HUES6 (cell line): ENCODE measurements at regions not wholly inside any gene's neighbourhood (a gene's known extent, or its start where the extent isn't known, plus 50 kb on each side); places are given as distances from the start of the nearest gene placed in this dataset.
"Not testable (repeated sequence)": the region's sequence is repeated elsewhere in the genome, so short reads cannot be mapped to it uniquely, and the experiment has no call there.

Experiments used
- H3K27ac ChIP-seq: 2 replicates; pipeline ENCODE4 v1.7.0; 2013; ENCODE audit warnings: low read depth, mild to moderate bottlenecking, low read length, inconsistent platforms
- H3K27me3 ChIP-seq: 2 replicates; pipeline ENCODE4 v1.6.1; 2013; ENCODE audit warnings: low read length; ENCODE audit not compliant: control insufficient read depth, insufficient read depth
- H3K36me3 ChIP-seq: 2 replicates; pipeline ENCODE4 v1.6.1; 2013; ENCODE audit warnings: low read length; ENCODE audit not compliant: control insufficient read depth, insufficient read depth
- H3K4me1 ChIP-seq: 2 replicates; pipeline ENCODE4 v1.6.1; 2013; ENCODE audit warnings: low read length; ENCODE audit not compliant: control insufficient read depth, insufficient read depth
- H3K4me3 ChIP-seq: 2 replicates; pipeline ENCODE4 v1.5.1; 2013; ENCODE audit warnings: low read depth, low read length
- H3K9ac ChIP-seq: one replicate; pipeline ENCODE4 v1.6.1; 2013; ENCODE audit warnings: mild to moderate bottlenecking, low read length
- H3K9me3 ChIP-seq: 2 replicates; pipeline ENCODE4 v1.6.1; 2013; ENCODE audit warnings: low read depth, low read length; ENCODE audit not compliant: control insufficient read depth, insufficient read depth

GRCh38 chr4:137909529-137910309 is 332.4 kb downstream of the SLC7A11 start:
- Histone ChIP-seq H3K9me3 (no peaks in the 10 kb centered on the region), H3K9ac (no peak overlapping the region), H3K27me3 (no peaks in the 10 kb centered on the region), H3K36me3 (no peaks in the 10 kb centered on the region), H3K27ac (no peak overlapping the region), H3K4me1 (peaks cover 8% of the 10 kb centered on the region), H3K4me3 (no peak overlapping the region)

- Histone ChIP-seq H3K9ac (no peak overlapping the region), H3K27ac (no peak overlapping the region), H3K4me3 (no peak overlapping the region), H3K4me1 (peaks cover 8% of the 10 kb centered on the region), H3K27me3 (no peaks in the 10 kb centered on the region), H3K36me3 (no peaks in the 10 kb centered on the region), H3K9me3 (no peaks in the 10 kb centered on the region)
These were observed 336.2 kb downstream of the SLC7A11 start for GRCh38 chr4:137905930-137906329.

GRCh38 chr4:137901114-137901513 is 341.0 kb downstream of the SLC7A11 start:
- no peaks in the 10 kb centered on the region for H3K36me3 ChIP-seq
- H3K4me1 ChIP-seq, result no peaks in the 10 kb centered on the region
- no peaks in the 10 kb centered on the region for H3K27me3 ChIP-seq
- no peak overlapping the region for H3K27ac ChIP-seq
- H3K9me3 ChIP-seq, result no peaks in the 10 kb centered on the region
- no peak overlapping the region for H3K9ac ChIP-seq
- H3K4me3 ChIP-seq, result no peak overlapping the region

GRCh38 chr4:137896221-137896737 is 345.9 kb downstream of the SLC7A11 start:
- H3K9ac ChIP-seq, result no peak overlapping the region
- no peak overlapping the region for H3K4me3 ChIP-seq
- H3K36me3 ChIP-seq, result no peaks in the 10 kb centered on the region
- no peaks in the 10 kb centered on the region for H3K27me3 ChIP-seq
- no peaks in the 10 kb centered on the region for H3K9me3 ChIP-seq
- H3K27ac ChIP-seq, result no peak overlapping the region
- no peaks in the 10 kb centered on the region for H3K4me1 ChIP-seq

GRCh38 chr4:137895515-137895914 is 346.6 kb downstream of the SLC7A11 start:
- not testable (repeated sequence) for H3K4me3 ChIP-seq, H3K4me1 ChIP-seq, H3K27me3 ChIP-seq, H3K9me3 ChIP-seq, H3K36me3 ChIP-seq, H3K9ac ChIP-seq, H3K27ac ChIP-seq

- H3K9ac ChIP-seq, result no peak overlapping the region
These were observed 350.0 kb downstream of the SLC7A11 start for GRCh38 chr4:137892134-137892533.

GRCh38 chr4:137890812-137891211 is 351.3 kb downstream of the SLC7A11 start:
- Histone ChIP-seq H3K9me3 (peaks cover 3% of the 10 kb centered on the region; the same call in 1 of the 2 replicates), H3K4me3 (no peak overlapping the region), H3K4me1 (no peaks in the 10 kb centered on the region)

More at GRCh38 chr4:137892134-137892533, 350.0 kb downstream of the SLC7A11 start:
- Histone ChIP-seq H3K4me3 (no peak overlapping the region), H3K36me3 (no peaks in the 10 kb centered on the region), H3K27ac (no peak overlapping the region), H3K4me1 (no peaks in the 10 kb centered on the region), H3K9me3 (peaks cover 3% of the 10 kb centered on the region; the same call in 1 of the 2 replicates), H3K27me3 (no peaks in the 10 kb centered on the region)

GRCh38 chr4:137881641-137882040 is 349.3 kb upstream of the PCDH18 start:
- Histone ChIP-seq H3K9ac (no peak overlapping the region), H3K27ac (no peak overlapping the region), H3K27me3 (no peaks in the 10 kb centered on the region), H3K4me3 (no peak overlapping the region), H3K36me3 (no peaks in the 10 kb centered on the region), H3K9me3 (peaks cover 4% of the 10 kb centered on the region; the same call in 1 of the 2 replicates), H3K4me1 (peaks cover 6% of the 10 kb centered on the region; the same call in 1 of the 2 replicates)

More at GRCh38 chr4:137890812-137891211, 351.3 kb downstream of the SLC7A11 start:
- H3K9ac ChIP-seq, result no peak overlapping the region
- H3K27ac ChIP-seq, result no peak overlapping the region
- no peaks in the 10 kb centered on the region for H3K27me3 ChIP-seq
- H3K36me3 ChIP-seq, result no peaks in the 10 kb centered on the region

- not testable (repeated sequence) for H3K36me3 ChIP-seq, H3K27me3 ChIP-seq, H3K4me1 ChIP-seq, H3K4me3 ChIP-seq, H3K27ac ChIP-seq, H3K9ac ChIP-seq, H3K9me3 ChIP-seq
These were observed 335.8 kb upstream of the PCDH18 start for GRCh38 chr4:137868067-137868466.

- H3K9ac ChIP-seq, result no peak overlapping the region
- no peaks in the 10 kb centered on the region for H3K9me3 ChIP-seq
- H3K27ac ChIP-seq, result no peak overlapping the region
- H3K27me3 ChIP-seq, result no peaks in the 10 kb centered on the region
- H3K4me3 ChIP-seq, result no peak overlapping the region
- no peaks in the 10 kb centered on the region for H3K4me1 ChIP-seq
- no peaks in the 10 kb centered on the region for H3K36me3 ChIP-seq
These were observed 334.4 kb upstream of the PCDH18 start for GRCh38 chr4:137866671-137867070.

- no peak overlapping the region for H3K4me3 ChIP-seq
- no peaks in the 10 kb centered on the region for H3K9me3 ChIP-seq
- no peaks in the 10 kb centered on the region for H3K4me1 ChIP-seq
- no peak overlapping the region for H3K9ac ChIP-seq
- no peaks in the 10 kb centered on the region for H3K27me3 ChIP-seq
- H3K36me3 ChIP-seq, result no peaks in the 10 kb centered on the region
- no peak overlapping the region for H3K27ac ChIP-seq
These were observed 329.4 kb upstream of the PCDH18 start for GRCh38 chr4:137861682-137862081.
